DND-41 (cell line): ENCODE measurements at regions not wholly inside any gene's neighbourhood (a gene's known extent, or its start where the extent isn't known, plus 50 kb on each side); places are given as distances from the start of the nearest gene placed in this dataset.

Experiments
- CTCF ChIP-seq: IDR thresholded peaks from 2 replicates; pipeline ENCODE4 v1.5.1; 2012; ENCODE audit warnings: borderline replicate concordance, low read length, moderate library complexity, mild to moderate bottlenecking; ENCODE audit not compliant: poor library complexity, severe bottlenecking; ENCODE audit errors: extremely low read depth
- EZH2 ChIP-seq: IDR thresholded peaks from 3 replicates; pipeline ENCODE4 v1.6.1; 2012; ENCODE audit warnings: borderline replicate concordance, low read depth, mild to moderate bottlenecking, moderate library complexity, low read length, inconsistent platforms; ENCODE audit not compliant: severe bottlenecking

- TF ChIP-seq CTCF, result no peak
- TF ChIP-seq EZH2, result no peak
Observed at GRCh38 chr10:14403359-14403758, 72.6 kb upstream of the FRMD4A start.
